Stimulated activated CD8-positive, alpha-beta memory T cell treated with anti-CD3 and anti-CD28 coated beads, Interleukin-12 subunit alpha, Interleukin-12 subunit beta, amount 100 ng/mL, for 4 hours (primary cell): ENCODE measurements at regions not wholly inside any gene's neighbourhood (a gene's known extent, or its start where the extent isn't known, plus 50 kb on each side); places are given as distances from the start of the nearest gene placed in this dataset.

Source experiments
- DNase-seq: peaks from one replicate; pipeline ENCODE4 v3.0.0-alpha.2; 2020; ENCODE audit warnings: low read depth

- no peak for DNase-seq
Observed at GRCh38 chr1:194533641-194534040, 1347.2 kb upstream of the B3GALT2 start.

DNA sequence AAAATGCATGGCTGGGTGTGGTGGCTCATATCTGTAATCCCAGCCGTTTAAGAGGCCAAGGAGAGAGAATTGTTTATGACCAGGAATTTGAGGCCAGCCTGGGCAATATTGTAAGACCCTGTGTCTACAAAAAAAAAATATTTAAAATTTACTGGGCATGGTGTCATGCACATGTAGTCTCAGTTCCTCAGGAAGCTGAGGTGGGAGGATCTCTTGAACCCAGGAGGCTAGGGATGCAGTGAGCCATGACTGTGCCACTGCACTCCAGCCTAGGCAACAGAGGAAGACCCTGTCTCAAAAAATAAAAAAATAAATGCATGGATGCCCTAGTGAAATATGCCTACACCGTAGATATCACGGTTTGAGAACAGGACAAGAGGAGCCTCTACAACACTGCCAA lies 1331.2 kb upstream of the B3GALT2 start:
- no peak for DNase-seq

DNA sequence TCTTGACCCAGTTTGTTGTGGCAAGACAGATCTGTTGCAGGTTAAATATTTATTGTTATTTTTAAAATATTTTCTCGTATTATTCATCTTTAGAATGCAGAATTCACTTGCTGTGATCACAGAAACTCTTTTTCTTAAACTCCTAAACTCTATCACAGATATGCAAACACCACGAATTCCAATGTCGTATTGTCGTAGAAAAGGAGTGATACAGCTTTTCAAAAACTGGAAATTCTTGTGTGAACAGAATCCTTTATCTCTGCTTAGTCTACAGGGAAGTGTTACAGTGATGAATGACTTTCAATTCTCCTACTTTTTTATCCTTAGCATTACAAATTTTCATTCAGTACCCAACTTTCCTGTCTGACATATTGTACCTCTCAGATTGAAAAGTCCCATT lies 1329.5 kb upstream of the B3GALT2 start:
- DNase-seq = no peak

- no peak for DNase-seq
Observed at GRCh38 chr1:194512957-194513356, 1326.5 kb upstream of the B3GALT2 start.

- no peak for DNase-seq
Observed at GRCh38 chr1:194512345-194512744, 1325.9 kb upstream of the B3GALT2 start.

DNA sequence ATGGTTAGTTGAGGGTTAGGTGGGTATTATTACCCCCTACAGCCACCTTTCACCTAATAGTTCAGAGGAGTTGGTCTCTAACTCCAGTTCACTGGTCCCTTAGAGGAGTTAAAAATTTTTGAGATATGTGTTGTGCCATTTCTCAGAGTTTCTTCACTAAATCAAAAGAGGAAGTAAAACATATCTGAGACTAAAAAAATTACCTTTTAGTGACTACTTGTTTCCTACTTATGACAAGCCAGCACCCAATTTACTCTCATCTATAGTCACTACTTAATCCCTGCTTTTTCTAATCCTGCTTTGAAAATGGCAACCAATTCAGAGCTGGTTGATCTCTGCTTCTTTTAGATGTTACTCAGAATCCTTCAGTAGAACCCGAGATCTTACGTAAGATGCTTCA lies 1316.8 kb upstream of the B3GALT2 start:
- no peak for DNase-seq

GRCh38 chr1:194495434-194495833 lies 1309.0 kb upstream of the B3GALT2 start:
- DNase-seq = no peak

GRCh38 chr1:194487172-194487571 lies 1300.8 kb upstream of the B3GALT2 start:
- DNase-seq = no peak

DNA sequence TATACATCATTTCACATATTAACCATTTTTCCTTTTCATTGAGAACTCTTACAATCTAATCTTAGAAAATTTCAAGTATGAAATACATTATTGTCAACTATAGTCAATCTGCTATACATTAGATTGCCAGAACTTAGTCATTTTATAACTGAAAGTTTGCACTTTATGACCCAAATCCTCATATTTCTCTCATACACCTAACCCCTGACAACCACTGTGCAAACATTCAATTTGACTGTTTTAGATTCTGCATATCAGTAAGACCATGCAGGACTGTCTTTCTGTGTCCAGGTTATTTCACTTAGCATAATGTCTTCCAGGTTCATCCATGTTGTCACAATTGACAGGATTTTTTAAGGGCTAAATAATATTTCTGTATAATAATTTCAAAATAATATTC lies 1299.0 kb upstream of the B3GALT2 start:
- no peak for DNase-seq

DNA sequence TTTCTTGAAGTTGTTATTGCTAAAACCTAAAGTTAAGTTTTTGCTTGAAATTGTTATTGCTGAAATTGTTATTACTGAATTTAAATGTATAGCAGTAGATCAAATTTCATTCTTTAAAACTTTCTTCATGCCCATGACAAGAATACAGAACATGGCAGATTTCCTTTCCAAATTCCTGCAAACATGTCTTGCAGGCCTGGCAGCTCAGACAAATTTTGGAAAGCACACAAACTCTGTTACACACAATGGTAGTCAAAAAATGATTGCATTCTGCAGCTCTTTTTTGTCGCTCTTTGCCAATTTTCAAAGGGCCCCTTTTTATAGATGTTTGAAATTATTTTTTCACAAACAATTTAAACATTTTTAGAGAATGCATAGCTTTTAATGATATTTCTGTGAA lies 1292.3 kb upstream of the B3GALT2 start:
- DNase-seq = no peak

DNA sequence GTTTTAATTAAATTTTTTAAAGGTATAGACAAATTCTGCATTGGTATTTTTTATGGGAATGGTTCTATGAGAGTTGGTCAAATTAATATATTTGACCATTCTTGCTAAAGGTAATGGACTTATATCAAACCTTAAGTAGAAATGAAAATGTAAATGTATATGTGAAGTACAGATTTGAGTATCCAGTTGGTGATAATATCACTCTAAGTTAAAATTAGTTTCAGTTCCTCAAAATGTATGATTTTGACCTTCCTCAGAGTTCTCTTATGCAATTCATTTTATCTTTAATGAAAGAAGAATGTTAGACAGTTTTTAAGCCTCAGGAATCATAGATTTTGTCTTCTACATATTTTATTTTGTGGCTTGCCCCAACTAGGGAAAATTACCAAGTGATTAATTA lies 1291.5 kb upstream of the B3GALT2 start:
- no peak for DNase-seq

DNA sequence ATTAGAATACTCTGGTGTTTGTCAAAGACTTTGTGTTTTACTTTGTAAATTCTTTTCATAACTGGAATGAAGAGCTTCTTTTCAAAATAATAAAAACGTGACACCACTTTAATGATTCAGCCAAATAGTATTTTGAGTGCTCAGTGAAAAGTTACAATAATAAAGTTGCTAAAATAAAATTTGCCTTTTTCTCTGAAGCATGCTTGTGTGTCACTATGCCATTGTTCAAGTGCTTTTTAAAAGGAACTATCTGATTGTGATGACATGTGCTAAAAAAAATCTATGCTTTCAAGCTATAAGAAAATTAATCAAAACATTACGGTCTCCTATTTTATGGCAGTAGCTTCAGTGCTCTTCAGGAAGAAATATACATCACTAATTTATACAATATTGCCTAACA lies 1290.5 kb upstream of the B3GALT2 start:
- no peak for DNase-seq

GRCh38 chr1:194476351-194476750 lies 1289.9 kb upstream of the B3GALT2 start:
- DNase-seq = no peak

- DNase-seq = no peak
Observed at GRCh38 chr1:194474701-194475100, 1288.3 kb upstream of the B3GALT2 start.

DNA sequence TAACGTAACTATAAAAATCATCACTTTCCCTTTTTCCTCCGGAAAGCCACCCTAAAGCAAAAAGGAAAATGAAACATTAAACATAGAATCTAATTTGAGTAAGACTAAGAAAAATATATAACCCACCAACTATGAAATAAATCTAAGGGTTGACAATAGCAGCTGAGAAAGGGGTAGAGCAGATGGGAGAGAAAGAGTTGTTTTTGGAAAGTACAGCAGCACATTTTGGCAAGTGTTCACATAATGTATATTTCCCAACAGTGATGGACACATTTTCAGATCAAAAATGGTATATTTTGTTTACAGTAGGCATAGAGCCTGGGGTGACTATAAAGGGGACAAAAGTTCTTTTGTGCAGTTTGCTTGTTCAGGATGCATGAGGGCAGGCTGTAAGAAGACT lies 1287.4 kb upstream of the B3GALT2 start:
- DNase-seq = no peak

DNA sequence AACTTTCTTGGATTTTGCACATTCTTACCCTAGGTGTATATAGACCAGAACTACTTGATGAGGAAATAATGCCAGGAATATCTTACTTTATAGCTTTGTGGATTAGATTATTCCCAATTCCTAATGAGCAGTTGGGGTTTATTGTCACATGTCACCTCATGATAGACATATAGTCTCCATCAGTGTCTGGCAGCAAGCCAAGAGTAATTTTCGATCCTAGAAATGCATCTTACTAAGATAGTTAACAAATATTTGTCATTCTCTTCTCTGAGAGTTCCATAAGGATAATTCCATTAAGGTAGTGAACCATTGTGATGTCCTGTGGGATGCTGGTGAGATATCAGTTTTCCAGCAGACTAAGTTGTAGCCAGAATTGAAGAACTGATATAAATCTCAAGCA lies 1282.9 kb upstream of the B3GALT2 start:
- DNase-seq = no peak

- no peak for DNase-seq
Observed at GRCh38 chr1:194466706-194467105, 1280.3 kb upstream of the B3GALT2 start.

DNA sequence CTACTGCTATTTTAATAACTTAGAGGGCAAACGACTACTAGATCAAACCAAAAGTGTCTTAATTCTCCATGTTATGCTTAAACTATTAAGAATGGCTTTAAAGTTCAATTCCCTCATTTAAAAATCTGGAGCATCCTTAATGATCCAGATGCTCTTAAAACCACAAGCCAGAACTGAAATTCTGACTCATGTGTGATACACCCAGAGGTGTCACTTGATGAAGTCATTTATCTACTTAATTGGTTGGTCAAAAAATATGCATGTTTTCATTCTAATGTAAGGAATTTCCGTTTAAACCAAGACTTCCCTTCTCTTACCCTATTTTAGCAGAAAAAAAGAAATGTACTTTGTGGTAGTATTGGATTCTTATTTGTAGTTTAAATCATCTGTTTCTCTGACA lies 1261.2 kb upstream of the B3GALT2 start:
- DNase-seq = no peak

GRCh38 chr1:194445244-194445643 lies 1258.8 kb upstream of the B3GALT2 start:
- no peak for DNase-seq

DNA sequence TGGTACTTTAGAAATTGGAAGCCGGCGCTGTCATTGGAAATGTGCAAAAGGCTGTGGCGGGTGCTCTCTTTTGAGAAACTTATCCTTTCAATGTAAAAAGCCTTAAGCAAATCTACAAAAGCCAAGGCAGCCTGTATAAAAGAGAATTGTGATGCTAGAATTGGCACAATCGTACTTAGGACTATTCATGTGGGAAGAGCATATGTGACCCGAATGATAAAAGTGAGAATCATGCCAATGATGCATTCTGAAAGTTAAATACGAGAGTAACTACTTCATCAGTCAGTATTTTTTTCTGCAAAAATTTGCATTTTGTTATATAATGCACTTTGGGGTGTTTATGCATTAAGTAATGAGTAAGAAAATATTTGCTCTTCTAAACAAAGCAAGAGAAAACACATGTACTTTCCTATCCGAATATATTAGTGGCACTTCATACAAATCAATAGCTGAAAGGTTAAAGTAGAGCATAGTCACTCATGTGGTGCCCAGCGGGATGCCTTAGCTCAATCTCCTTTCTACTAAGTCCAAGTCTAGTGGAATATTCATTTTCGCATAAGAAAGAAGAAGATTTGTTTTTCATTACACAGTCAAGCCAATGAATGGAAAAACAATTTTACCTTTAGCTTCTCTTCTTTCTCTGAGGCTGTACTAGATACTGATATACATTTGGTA lies 1256.6 kb upstream of the B3GALT2 start:
- DNase-seq = no peak

- no peak for DNase-seq
Observed at GRCh38 chr1:194437135-194437534, 1250.7 kb upstream of the B3GALT2 start.

DNA sequence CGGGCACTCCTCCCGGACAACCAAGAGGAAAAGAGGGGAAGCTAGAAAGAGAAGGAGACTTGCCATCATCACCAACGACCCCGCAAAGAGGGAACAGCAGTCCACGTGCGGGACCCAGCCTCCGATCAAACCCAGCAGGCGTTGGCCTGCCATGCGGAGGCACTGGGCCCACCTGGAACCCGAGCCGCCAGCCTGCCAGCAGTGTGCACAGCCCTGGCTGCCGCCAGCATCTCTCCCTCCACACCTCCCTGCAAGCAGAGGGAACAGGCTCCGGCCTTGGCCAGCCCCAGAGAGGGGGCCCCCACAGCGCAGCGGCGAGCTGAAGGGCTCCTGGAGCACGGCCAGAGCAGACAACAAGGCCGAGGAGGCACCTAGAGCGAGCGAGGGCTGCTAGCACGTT lies 1244.7 kb upstream of the B3GALT2 start:
- DNase-seq = no peak

- DNase-seq = no peak
Observed at GRCh38 chr1:194420706-194421105, 1234.3 kb upstream of the B3GALT2 start.

DNA sequence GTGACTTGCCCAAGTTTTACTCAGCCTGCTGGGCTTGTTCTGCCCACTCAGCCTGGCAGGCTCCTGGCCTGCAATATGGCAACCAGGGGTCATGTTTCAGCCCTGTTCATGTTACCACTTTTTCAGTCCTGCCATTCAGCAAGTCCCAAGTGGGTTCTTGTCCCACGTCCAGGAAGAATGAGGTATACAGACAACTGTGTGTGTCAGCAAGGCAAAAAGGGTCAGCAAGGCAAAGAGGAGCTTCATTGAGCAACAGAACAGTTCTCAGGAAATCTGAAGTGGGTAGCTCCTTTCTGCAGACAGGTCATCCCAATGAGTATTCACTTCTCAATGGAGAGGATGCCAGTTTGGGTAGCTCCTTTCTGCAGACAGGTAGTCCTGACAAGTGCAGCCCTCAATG lies 1233.3 kb upstream of the B3GALT2 start:
- DNase-seq = no peak

DNA sequence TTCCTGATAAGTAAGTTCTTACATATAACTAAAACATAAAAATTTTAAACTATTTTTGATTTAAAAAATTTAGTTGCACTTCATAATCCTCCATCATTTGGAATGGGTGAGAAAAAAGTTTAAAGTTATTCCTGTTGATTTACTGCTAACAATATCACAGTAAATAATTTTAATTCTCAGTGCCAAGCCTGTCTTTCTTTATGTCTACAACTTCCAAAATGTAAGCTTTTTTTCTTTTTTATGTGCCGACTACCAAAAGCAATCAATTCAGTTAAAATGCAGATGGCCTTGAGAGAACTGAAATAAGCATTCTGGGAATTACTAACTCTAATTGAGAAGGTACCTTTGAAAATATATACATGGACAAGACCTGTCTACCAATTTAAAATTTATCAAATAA lies 1224.3 kb upstream of the B3GALT2 start:
- no peak for DNase-seq
